ENCODE measurements at regions not wholly inside any gene's neighbourhood (a gene's known extent, or its start where the extent isn't known, plus 50 kb on each side); places are given as distances from the start of the nearest gene placed in this dataset.

DNA sequence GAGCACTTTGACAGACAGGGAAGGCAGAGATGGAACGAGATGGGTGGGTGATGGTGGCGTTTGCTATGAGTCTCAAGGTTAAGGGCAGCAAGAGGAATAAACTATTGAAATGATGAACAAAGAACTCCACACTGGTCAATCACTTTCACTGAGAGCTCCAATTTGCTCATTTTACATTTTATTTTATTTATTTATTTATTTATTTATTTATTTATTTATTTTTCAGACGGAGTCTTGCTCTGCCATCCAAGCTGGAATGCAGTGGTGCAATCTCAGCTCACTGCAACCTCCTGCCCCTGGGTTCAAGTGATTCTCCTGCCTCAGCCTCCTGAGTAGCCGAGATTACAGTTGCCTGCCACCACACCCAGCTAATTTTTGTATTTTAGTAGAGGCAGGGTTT, 669.1 kb downstream of the HS3ST4 start:
- no peaks in the 10 kb centered on the region for H3K4me1 Mint-ChIP-seq (ENCODE audit: low read depth)

GRCh38 chr16:26363581-26363980, 671.8 kb downstream of the HS3ST4 start:
- intact Hi-C loops (cut with DNase I, micrococcal nuclease): no loop called here
- TF ChIP-seq CTCF (IDR thresholded peaks at IDR 0.05): no peak
- Histone ChIP-seq H3K27me3 (ENCODE audit: control insufficient read depth in 1 of 2, insufficient read depth in 2 of 2, low read length in 2 of 2) (peaks cover 3 to 5% of the 10 kb centered on the region in 2 experiments), H3K4me3 (ENCODE audit: low read length) (no peak overlapping the region), H3K9me3 (ENCODE audit: control insufficient read depth in 1 of 2, insufficient read depth in 1 of 2, low read length in 2 of 2) (no peaks in the 10 kb centered on the region), H3K4me1 (ENCODE audit: insufficient read depth, low read length) (no peaks in the 10 kb centered on the region), H3K36me3 (ENCODE audit: insufficient read depth, low read length) (no peaks in the 10 kb centered on the region), H3K27ac (ENCODE audit: low read depth in 1 of 2, low read length in 2 of 2) (no peak overlapping the region)
- ATAC-seq (ENCODE audit: poor library complexity): no peak
- no peaks in the 10 kb centered on the region for H3K4me1 Mint-ChIP-seq (ENCODE audit: low read depth)
- H3K36me3 Mint-ChIP-seq (ENCODE audit: low read depth): no peaks in the 10 kb centered on the region
- no peak overlapping the region for H3K4me3 Mint-ChIP-seq
- H3K27ac Mint-ChIP-seq: no peak overlapping the region
- no peak for DNase-seq
- peaks cover 30% of the 10 kb centered on the region for H3K27me3 Mint-ChIP-seq
- POLR2A ChIA-PET: no interaction called here
- H3K9me3 Mint-ChIP-seq: no peaks in the 10 kb centered on the region
- CTCF ChIA-PET: no interaction called here

More for the DNA sequence above, 669.1 kb downstream of the HS3ST4 start:
- Mint-ChIP-seq H3K27me3 (peaks cover 10% of the 10 kb centered on the region), H3K36me3 (ENCODE audit: low read depth) (no peaks in the 10 kb centered on the region), H3K27ac (no peak overlapping the region), H3K4me3 (no peak overlapping the region), H3K9me3 (peaks cover 4% of the 10 kb centered on the region)
- intact Hi-C loops (cut with DNase I, micrococcal nuclease): no loop called here
- no peak overlapping the region for H3K27ac ChIP-seq (ENCODE audit: low read depth in 1 of 2, low read length in 2 of 2)
- H3K9me3 ChIP-seq (ENCODE audit: control insufficient read depth in 1 of 2, insufficient read depth in 1 of 2, low read length in 2 of 2): peaks cover 0 to 3% of the 10 kb centered on the region in 2 experiments
- CTCF ChIA-PET: no interaction called here
- no peak for ATAC-seq (ENCODE audit: poor library complexity)
- POLR2A ChIA-PET: no interaction called here
- no peak for DNase-seq
- no peaks in the 10 kb centered on the region for H3K4me1 ChIP-seq (ENCODE audit: insufficient read depth, low read length)
- TF ChIP-seq CTCF (IDR thresholded peaks at IDR 0.05): no peak
- H3K27me3 ChIP-seq (ENCODE audit: control insufficient read depth in 1 of 2, insufficient read depth in 2 of 2, low read length in 2 of 2): peaks cover 5% of the 10 kb centered on the region in 2 experiments
- no peaks in the 10 kb centered on the region for H3K36me3 ChIP-seq (ENCODE audit: insufficient read depth, low read length)
- H3K4me3 ChIP-seq (ENCODE audit: low read length): no peak overlapping the region

DNA sequence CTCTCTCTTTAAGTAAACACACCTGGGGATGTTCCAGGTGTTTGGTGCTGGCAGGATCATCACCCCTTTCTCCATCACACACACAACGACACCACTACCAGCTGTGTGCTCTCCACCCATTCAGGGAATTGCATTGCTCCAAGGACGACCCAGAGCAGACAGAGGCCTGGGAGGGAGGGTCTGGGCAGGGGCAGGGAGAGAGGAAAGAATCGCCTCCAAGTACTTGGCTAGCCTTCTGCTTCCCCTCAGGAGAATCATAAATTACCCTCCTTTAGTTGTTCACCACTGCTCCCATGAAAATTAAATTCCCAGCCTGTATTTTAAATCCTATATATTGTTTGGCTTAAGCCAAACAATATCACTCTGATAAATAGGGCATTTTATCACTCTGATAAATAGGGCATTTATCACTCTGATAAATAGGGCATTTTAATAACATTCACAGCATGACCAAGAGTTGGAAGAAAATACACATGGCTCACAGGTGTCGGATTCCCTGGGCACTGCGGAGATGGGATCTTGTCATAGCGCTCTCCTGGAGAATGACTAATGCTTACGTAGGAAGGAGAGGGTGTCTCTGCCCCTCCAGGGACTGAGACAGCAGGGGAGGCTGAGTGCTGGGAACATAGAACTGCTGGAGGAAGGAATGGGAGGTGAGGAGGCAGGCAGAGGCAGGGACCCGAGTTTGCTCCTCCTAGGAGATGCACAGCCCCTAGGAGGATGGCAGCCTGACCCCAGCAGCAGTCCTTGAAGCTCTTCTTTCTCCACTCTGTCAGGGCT, 673.6 kb downstream of the HS3ST4 start:
- Mint-ChIP-seq H3K27ac (no peak overlapping the region), H3K9me3 (no peaks in the 10 kb centered on the region), H3K27me3 (peaks cover 36% of the 10 kb centered on the region), H3K4me3 (no peak overlapping the region), H3K36me3 (ENCODE audit: low read depth) (no peaks in the 10 kb centered on the region), H3K4me1 (ENCODE audit: low read depth) (no peaks in the 10 kb centered on the region)
- Histone ChIP-seq H3K4me1 (ENCODE audit: insufficient read depth, low read length) (no peaks in the 10 kb centered on the region), H3K4me3 (ENCODE audit: low read length) (no peak overlapping the region), H3K9me3 (ENCODE audit: control insufficient read depth in 1 of 2, insufficient read depth in 1 of 2, low read length in 2 of 2) (no peaks in the 10 kb centered on the region), H3K27ac (ENCODE audit: low read depth in 1 of 2, low read length in 2 of 2) (no peak overlapping the region), H3K36me3 (ENCODE audit: insufficient read depth, low read length) (no peaks in the 10 kb centered on the region), H3K27me3 (ENCODE audit: control insufficient read depth in 1 of 2, insufficient read depth in 2 of 2, low read length in 2 of 2) (peaks cover 0 to 3% of the 10 kb centered on the region in 2 experiments)
- intact Hi-C loops (cut with DNase I, micrococcal nuclease): no loop called here
- DNase-seq (no peak), ATAC-seq (ENCODE audit: poor library complexity) (no peak)
- POLR2A ChIA-PET: no interaction called here
- CTCF ChIA-PET: no interaction called here
- no peak for TF ChIP-seq CTCF (IDR thresholded peaks at IDR 0.05)
